Fibroblast of peridontal ligament (primary cell): ENCODE measurements at regions not wholly inside any gene's neighbourhood (a gene's known extent, or its start where the extent isn't known, plus 50 kb on each side); places are given as distances from the start of the nearest gene placed in this dataset.

Experiments used
- DNase-seq: peaks from one replicate; pipeline ENCODE4 v3.0.0-alpha.2; 2010; ENCODE audit errors: extremely low read depth

- no peak for DNase-seq
Observed at GRCh38 chr6:163994566-163994965, 580.0 kb downstream of the QKI start.

- DNase-seq = no peak
Observed at GRCh38 chr6:163992701-163993100, 578.2 kb downstream of the QKI start.

GRCh38 chr6:163992056-163992455, 577.5 kb downstream of the QKI start:
- DNase-seq = no peak

- DNase-seq = no peak
Observed at GRCh38 chr6:163991321-163991720, 576.8 kb downstream of the QKI start.

GRCh38 chr6:163986313-163986712, 571.8 kb downstream of the QKI start:
- DNase-seq = no peak

- DNase-seq = no peak
Observed at GRCh38 chr6:163985710-163986109, 571.2 kb downstream of the QKI start.

- no peak for DNase-seq
Observed at GRCh38 chr6:163985040-163985439, 570.5 kb downstream of the QKI start.

GRCh38 chr6:163984124-163984936, 569.8 kb downstream of the QKI start:
- no peak for DNase-seq

- no peak for DNase-seq
Observed at GRCh38 chr6:163983679-163984078, 569.2 kb downstream of the QKI start.

- DNase-seq = no peak
Observed at GRCh38 chr6:163974322-163974721, 559.8 kb downstream of the QKI start.

- no peak for DNase-seq
Observed at GRCh38 chr6:163971841-163972838, 557.6 kb downstream of the QKI start.

GRCh38 chr6:163970846-163971564, 556.5 kb downstream of the QKI start:
- DNase-seq = no peak

- no peak for DNase-seq
Observed at GRCh38 chr6:163965426-163966348, 551.2 kb downstream of the QKI start.

- DNase-seq = no peak
Observed at GRCh38 chr6:163964789-163965188, 550.3 kb downstream of the QKI start.

- DNase-seq = no peak
Observed at GRCh38 chr6:163963205-163964120, 548.9 kb downstream of the QKI start.

GRCh38 chr6:163962627-163963117, 548.2 kb downstream of the QKI start:
- DNase-seq = no peak

GRCh38 chr6:163960128-163960527, 545.6 kb downstream of the QKI start:
- DNase-seq = no peak

- no peak for DNase-seq
Observed at GRCh38 chr6:163958646-163959045, 544.1 kb downstream of the QKI start.

- DNase-seq = peak; percentile 47
Observed at GRCh38 chr6:163956571-163957407, 542.3 kb downstream of the QKI start.
